OCI-LY7 (cell line): ENCODE measurements at regions not wholly inside any gene's neighbourhood (a gene's known extent, or its start where the extent isn't known, plus 50 kb on each side); places are given as distances from the start of the nearest gene placed in this dataset.
A peak's percentile ranks its signal among the peaks of the same experiment; 100 is the strongest.

Experiments
- BruUV-seq: library from RNA; stranded (reverse); fragments of 400-500 nt; replicated peaks from 2 replicates; lab custom pipeline; 2021; lab: Mats Ljungman, UMichigan
- CTCF ChIA-PET: fragments of 300-600 bp; sonication (Branson Sonifier 250); formaldehyde crosslinking; loops from one replicate; lab custom pipeline; 2022; ENCODE audit warnings: antibody characterized with exemption; ENCODE audit not compliant: unreplicated experiment; lab: Charles Lee
- POLR2A ChIA-PET: fragments of 300-600 bp; sonication (Branson Sonifier 250); formaldehyde crosslinking; loops from one replicate; lab custom pipeline; 2022; ENCODE audit warnings: antibody characterized with exemption; lab: Charles Lee
- DNase-seq: peaks from one replicate; pipeline ENCODE4 v3.0.0-alpha.2; 2015; ENCODE audit warnings: low spot score
- H2AFZ ChIP-seq: fragments of 200-600 bp; sonication (generic), shearing (Covaris generic); 2 replicates; pipeline ENCODE4 v1.6.1; 2014; ENCODE audit warnings: mild to moderate bottlenecking, antibody characterized with exemption, low read length, moderate library complexity
- H3K27ac ChIP-seq: fragments of 200-600 bp; sonication (generic); 2 replicates; pipeline ENCODE4 v1.5.1; 2014; ENCODE audit warnings: mixed run types, low read depth, mild to moderate bottlenecking, moderate library complexity, low read length, inconsistent platforms; ENCODE audit not compliant: poor library complexity, severe bottlenecking
- H3K36me3 ChIP-seq: fragments of 200-600 bp; sonication (generic); 2 replicates; pipeline ENCODE4 v1.6.1; 2014; ENCODE audit warnings: mild to moderate bottlenecking, antibody characterized with exemption, low read length, moderate library complexity, mixed read lengths; ENCODE audit not compliant: insufficient read depth
- H3K4me1 ChIP-seq: fragments of 200-600 bp; sonication (generic); 2 replicates; pipeline ENCODE4 v1.5.1; 2014; ENCODE audit warnings: mild to moderate bottlenecking, low read length; ENCODE audit not compliant: insufficient read depth, poor library complexity, severe bottlenecking
- H3K4me2 ChIP-seq: fragments of 200-600 bp; sonication (generic); 2 replicates; pipeline ENCODE4 v1.6.1; 2014; ENCODE audit warnings: mild to moderate bottlenecking, low read length
- H3K4me3 ChIP-seq: fragments of 200-600 bp; sonication (generic); 2 replicates; pipeline ENCODE4 v1.5.1; 2014; ENCODE audit warnings: mild to moderate bottlenecking, low read depth, low read length; ENCODE audit not compliant: poor library complexity, severe bottlenecking
- H3K79me2 ChIP-seq: fragments of 200-600 bp; sonication (generic); 2 replicates; pipeline ENCODE4 v1.6.1; 2016; ENCODE audit warnings: low read depth, mild to moderate bottlenecking, low read length, moderate library complexity, mixed read lengths; ENCODE audit not compliant: insufficient read depth
- H3K9me2 ChIP-seq: fragments of 200-600 bp; sonication (generic); 2 replicates; pipeline ENCODE4 v1.6.1; 2016; ENCODE audit warnings: mild to moderate bottlenecking, low read length, mixed read lengths; ENCODE audit not compliant: insufficient read depth
- H3K9me3 ChIP-seq: fragments of 200-600 bp; sonication (generic); 2 replicates; pipeline ENCODE4 v1.6.1; 2014; ENCODE audit warnings: mild to moderate bottlenecking, mixed run types, low read length, mixed read lengths
- H4K20me1 ChIP-seq: fragments of 200-600 bp; sonication (generic); 2 replicates; pipeline ENCODE4 v1.6.1; 2014; ENCODE audit warnings: mild to moderate bottlenecking, antibody characterized with exemption, low read length, moderate library complexity, mixed read lengths; ENCODE audit not compliant: insufficient read depth
- EZH2phosphoT487 ChIP-seq: fragments of 200-600 bp; sonication (generic); IDR thresholded peaks from 2 replicates; pipeline ENCODE4 v1.6.1; 2018; ENCODE audit warnings: low read depth, borderline replicate concordance, mild to moderate bottlenecking, mixed run types, antibody characterized with exemption, low read length, moderate library complexity, mixed read lengths
- intact Hi-C: fragments of 100-400 bp; cut with micrococcal nuclease; formaldehyde crosslinking; loops from one replicate; pipeline ENCODE4 v1.10.0; 2022; ENCODE audit not compliant: unreplicated experiment
- TF ChIP-seq, protein P1 (sequence below): fragments of 200-600 bp; sonication (generic); conservative IDR thresholded peaks from 2 replicates; pipeline ENCODE4 v1.5.1; 2014; ENCODE audit warnings: mild to moderate bottlenecking, antibody characterized with exemption, low read length, moderate library complexity, mixed read lengths

GRCh38 chr4:116015549-116015948 is 902.1 kb upstream of the NDST4 start:
- POLR2A ChIA-PET = no interaction called here
- Histone ChIP-seq H3K36me3 (no peaks in the 10 kb centered on the region), H3K4me1 (no peaks in the 10 kb centered on the region), H3K27ac (no peak overlapping the region), H4K20me1 (no peaks in the 10 kb centered on the region), H3K4me2 (no peak overlapping the region), H3K9me3 (peaks cover 18% of the 10 kb centered on the region; the same call in 1 of the 2 replicates), H3K79me2 (no peaks in the 10 kb centered on the region), H3K4me3 (no peak overlapping the region), H3K9me2 (no peaks in the 10 kb centered on the region), H2AFZ (no peak overlapping the region)
- no peak for DNase-seq
- CTCF ChIA-PET = no interaction called here
- TF ChIP-seq, protein P1, sequence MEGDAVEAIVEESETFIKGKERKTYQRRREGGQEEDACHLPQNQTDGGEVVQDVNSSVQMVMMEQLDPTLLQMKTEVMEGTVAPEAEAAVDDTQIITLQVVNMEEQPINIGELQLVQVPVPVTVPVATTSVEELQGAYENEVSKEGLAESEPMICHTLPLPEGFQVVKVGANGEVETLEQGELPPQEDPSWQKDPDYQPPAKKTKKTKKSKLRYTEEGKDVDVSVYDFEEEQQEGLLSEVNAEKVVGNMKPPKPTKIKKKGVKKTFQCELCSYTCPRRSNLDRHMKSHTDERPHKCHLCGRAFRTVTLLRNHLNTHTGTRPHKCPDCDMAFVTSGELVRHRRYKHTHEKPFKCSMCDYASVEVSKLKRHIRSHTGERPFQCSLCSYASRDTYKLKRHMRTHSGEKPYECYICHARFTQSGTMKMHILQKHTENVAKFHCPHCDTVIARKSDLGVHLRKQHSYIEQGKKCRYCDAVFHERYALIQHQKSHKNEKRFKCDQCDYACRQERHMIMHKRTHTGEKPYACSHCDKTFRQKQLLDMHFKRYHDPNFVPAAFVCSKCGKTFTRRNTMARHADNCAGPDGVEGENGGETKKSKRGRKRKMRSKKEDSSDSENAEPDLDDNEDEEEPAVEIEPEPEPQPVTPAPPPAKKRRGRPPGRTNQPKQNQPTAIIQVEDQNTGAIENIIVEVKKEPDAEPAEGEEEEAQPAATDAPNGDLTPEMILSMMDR = no peak
- intact Hi-C loops = no loop called here
- BruUV-seq = no TSS peak

DNA sequence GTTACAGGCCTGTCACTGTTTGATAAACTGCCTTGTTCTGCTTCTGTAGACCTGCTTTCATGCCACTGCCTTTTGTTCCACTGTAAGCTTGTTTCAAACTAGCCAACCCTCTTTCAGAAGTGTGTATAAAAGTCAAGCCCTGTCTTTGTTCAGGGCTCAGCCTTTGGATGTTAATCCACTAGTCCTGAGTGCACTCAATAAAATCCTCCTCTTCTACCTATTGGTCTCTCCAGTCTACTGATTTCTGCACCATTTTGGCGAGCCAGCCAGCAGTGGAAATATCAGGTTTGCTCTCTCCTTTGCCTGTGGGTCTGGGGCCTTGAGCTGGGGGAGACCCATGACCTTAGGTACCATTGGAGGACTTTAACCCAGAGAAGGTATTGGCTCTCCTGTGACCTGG is 901.6 kb upstream of the NDST4 start:
- no peak for TF ChIP-seq EZH2phosphoT487
- TF ChIP-seq, protein P1 = no peak
- H2AFZ ChIP-seq = no peak overlapping the region
- no peak overlapping the region for H3K4me3 ChIP-seq
- H3K9me3 ChIP-seq = peaks cover 15% of the 10 kb centered on the region; the same call in 1 of the 2 replicates
- no peaks in the 10 kb centered on the region for H3K79me2 ChIP-seq
- H4K20me1 ChIP-seq = no peaks in the 10 kb centered on the region
- BruUV-seq = no TSS peak
- H3K36me3 ChIP-seq = no peaks in the 10 kb centered on the region
- H3K9me2 ChIP-seq = no peaks in the 10 kb centered on the region
- no peak overlapping the region for H3K27ac ChIP-seq
- intact Hi-C loops = no loop called here
- no peak overlapping the region for H3K4me2 ChIP-seq
- POLR2A ChIA-PET = no interaction called here
- CTCF ChIA-PET = no interaction called here
- DNase-seq = peak; percentile 21
- H3K4me1 ChIP-seq = no peaks in the 10 kb centered on the region

- no peak overlapping the region for H3K4me3 ChIP-seq
- H2AFZ ChIP-seq = no peak overlapping the region
- no peaks in the 10 kb centered on the region for H4K20me1 ChIP-seq
- DNase-seq = no peak
- H3K9me2 ChIP-seq = no peaks in the 10 kb centered on the region
- no peaks in the 10 kb centered on the region for H3K36me3 ChIP-seq
- CTCF ChIA-PET = no interaction called here
- BruUV-seq = no TSS peak
- intact Hi-C loops = no loop called here
- peaks cover 13% of the 10 kb centered on the region; the same call in 1 of the 2 replicates for H3K9me3 ChIP-seq
- H3K4me2 ChIP-seq = no peak overlapping the region
- H3K79me2 ChIP-seq = no peaks in the 10 kb centered on the region
- H3K4me1 ChIP-seq = no peaks in the 10 kb centered on the region
- no peak for TF ChIP-seq EZH2phosphoT487
- TF ChIP-seq, protein P1 = no peak
- POLR2A ChIA-PET = no interaction called here
- no peak overlapping the region for H3K27ac ChIP-seq
Measured at GRCh38 chr4:116010923-116011322, 897.5 kb upstream of the NDST4 start.
